SK-N-DZ (cell line): ENCODE measurements at regions not wholly inside any gene's neighbourhood (a gene's known extent, or its start where the extent isn't known, plus 50 kb on each side); places are given as distances from the start of the nearest gene placed in this dataset.
A peak's percentile ranks its signal among the peaks of the same experiment; 100 is the strongest.

Source experiments
- DNase-seq: peaks from one replicate; pipeline ENCODE4 v3.0.0-alpha.2; 2015; ENCODE audit warnings: low spot score

DNA sequence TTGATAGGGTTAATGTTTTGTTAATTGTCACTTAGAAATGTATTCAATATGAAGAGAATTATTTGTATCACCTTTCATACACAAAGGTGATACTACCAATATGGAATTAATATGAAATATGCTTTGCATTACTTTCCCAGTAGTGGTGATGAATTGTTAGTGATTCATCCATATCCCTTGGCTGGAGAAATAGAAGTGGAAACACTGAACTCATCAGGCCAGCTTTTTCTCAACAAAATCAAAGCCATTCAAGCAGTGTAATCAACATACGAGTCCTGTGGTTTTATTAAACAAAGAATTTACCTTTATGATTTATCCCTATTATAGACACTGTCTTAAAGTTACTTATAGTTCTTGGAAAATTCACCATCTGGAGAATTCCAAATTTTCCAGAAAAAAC lies 264.0 kb upstream of the MEF2C start:
- no peak for DNase-seq

DNA sequence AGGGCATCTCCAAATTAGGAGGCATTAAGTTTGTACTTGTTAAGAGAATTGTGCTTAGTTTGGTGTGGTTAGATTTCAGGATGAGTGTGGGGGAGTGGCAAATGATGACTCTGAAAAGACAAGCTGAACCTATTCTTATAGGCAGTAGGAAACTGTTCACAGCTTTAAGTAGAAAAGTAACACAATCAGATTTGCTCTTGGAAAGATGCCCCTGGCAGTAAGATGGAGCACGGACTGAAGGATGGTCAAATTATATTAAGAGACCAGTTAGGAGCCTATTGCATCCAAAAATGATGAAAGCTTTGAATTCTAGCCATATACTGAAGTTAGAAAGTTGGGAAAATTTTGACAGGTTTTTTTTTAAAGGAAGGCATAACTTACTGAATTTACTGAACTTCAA lies 254.2 kb upstream of the MEF2C start:
- no peak for DNase-seq

DNA sequence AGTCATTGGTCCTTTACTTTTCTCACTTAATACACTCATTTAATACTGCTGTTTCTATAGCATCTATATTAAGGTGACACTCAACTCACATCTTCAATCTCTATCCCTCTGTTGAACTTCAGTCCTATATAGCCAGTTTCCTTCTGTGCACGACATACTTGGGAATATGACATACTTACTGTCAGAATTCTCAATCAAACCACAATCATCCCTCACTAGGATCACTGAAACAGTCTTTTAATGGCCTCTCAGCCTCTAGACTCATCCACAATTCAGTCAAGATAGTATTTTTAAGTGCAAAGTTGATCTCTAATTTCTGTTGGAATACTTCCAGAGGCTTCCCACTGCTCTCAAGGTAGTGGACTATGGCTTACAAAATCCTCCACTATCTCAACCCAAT lies 251.0 kb upstream of the MEF2C start:
- DNase-seq = no peak

DNA sequence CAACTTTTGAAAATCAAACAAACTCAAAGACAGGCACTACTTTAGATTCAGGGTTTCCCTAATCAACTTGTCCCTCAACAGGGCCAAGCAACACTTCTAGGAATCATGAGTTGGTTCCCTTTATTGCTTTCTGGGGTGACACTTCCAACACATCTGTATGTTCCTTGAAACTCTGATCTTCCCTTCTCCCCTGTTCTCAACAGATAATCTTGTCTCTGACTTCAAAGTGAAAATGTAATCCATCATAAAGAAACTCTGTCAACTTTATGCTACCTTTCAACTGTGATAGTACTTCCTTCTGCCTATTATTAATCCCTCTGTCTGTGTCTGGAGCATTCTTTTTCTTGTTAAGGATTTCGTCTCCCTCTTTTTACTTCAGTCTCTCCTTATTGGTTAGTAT lies 250.1 kb upstream of the MEF2C start:
- DNase-seq = no peak

DNA sequence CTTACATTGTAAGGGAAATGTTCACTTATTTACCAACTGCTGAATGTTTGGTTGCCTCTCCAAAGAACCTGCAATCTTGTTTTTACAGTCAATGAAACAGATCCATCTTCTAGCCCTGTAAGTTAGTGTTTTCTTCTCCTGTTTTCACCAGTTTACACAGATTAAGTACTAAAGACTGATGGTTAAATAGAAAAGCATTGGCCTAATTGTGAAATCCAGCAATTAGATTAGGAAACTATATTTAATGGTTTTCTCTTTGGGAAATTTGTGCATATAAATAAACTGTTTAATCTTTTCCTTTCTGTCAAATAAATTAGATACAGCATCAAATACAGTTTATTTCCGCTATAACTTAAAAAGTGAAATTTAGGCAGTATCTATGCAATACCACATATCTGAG lies 247.9 kb upstream of the MEF2C start:
- DNase-seq = no peak

DNA sequence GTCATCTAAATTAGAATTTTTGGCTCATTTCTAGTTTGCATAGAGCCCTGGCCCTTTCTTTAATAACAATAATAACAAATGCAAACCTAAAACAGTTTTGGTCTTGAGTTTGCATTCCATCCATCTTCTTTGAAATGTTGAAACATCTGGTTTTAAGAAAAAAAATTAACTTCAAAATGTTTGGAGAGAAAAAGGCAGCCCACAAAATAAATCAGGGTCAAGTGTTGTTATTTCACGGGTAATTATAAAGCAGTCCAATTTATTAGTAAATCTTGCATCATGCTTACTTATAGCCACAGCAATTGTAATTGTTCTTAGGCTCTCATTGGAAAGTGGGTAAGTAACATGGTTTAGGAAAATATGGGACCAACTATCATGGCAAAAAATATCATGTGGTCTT lies 247.0 kb upstream of the MEF2C start:
- DNase-seq = no peak

DNA sequence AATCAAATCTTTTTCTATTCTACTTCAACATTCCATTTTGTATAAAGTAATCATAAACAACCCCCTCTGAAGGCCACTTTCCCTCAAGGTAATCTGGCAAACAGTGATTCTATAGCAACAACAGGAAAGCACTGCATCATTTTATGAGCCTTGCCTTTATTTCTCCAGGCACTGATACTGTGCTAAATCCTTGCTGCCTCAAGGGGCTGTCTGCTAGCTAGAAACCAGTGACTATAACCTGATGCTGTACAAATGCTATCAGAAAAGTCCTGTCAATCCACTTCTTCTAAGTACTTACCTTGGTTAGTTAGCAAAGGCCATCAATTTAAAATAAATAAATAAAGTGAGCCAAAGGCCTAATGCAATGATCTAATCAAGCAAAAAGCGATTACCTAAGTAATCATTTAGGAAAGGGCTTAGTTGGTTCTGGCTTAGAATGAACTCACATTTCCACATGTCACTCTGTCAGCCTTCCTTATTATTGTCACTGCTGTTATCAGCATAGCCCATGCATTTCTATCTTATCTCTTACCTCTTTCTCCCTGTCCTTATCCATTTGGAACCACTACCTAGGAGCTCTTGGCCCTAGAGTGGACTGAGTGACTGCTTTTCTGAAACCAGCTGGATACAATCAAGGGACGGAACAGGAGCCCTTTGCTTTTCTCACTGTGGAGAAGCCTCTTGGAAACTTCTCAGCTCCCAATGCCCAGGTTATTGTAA lies 246.1 kb upstream of the MEF2C start:
- DNase-seq = peak; percentile 82

DNA sequence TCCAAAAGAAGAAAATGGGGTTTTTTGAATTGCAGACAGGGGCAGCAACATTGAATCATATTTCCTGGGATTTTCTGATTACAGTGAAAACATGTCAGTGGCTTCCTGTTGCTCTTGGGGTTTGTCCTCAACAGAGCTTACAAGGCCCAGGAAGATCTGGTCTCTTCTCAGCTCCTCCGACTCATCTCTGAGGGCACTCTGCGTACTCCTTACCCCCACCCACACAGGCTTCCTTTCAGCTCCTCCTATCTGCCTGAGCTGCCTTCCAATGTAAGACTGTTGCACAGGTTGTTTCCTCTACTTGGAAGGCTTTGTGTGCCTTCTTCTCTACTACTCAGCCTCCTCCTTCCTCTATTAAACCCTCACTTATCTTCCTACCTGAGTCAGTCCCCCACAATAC lies 245.1 kb upstream of the MEF2C start:
- no peak for DNase-seq

DNA sequence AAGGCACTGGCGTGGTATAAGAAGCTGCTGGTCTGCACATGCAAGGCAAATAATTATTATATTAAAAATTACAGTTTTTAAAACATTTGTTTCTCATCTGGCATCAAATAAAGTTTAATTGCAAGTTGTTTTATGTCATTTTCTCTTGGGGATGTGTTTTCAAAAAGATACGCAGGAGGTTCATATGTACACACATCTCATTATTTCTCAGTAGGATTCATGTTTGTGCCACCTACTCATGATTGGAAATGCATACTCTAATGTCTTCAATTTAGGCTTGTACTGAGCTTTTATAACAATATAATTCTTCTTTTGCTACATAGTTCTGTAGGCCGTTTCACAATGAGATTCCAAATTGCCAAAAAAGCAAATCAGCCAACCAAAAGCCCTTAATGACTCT lies 244.2 kb upstream of the MEF2C start:
- no peak for DNase-seq

DNA sequence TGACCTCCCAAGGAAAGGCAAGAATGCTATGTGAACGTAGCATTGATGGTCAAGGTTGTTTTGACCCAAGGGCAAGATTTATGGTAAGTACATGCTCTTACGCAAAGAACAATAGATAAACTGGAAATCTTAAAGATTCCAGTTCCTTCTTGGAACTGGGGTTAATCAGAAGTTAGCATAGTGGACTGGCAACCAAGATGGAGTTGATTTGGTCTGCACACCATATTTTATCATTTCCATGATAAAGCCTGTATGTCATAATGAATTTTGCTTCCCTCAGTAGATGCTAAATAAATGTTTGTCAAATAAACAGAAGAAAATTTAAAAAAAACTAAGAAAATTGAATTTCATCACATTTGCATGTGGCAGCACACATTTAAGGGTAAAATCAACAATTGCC lies 242.4 kb upstream of the MEF2C start:
- DNase-seq = no peak

DNA sequence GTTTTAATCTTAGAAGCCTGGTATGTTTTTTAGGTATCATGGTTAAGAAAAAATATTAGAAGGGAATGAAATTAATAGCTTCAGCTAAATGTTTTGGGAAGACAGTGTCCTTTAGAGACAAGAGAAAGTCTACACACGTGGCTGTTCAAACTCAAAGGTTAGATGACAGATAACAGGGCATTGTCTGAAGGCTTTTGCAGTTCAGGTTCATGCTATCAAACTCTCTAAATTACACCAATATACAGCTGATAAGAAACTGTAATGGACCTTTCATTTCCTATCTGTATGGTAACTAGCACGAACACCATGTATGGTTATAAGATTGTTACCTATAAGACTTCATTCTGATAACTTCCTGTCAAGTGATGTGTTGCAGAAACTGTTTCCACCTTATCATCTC lies 240.6 kb upstream of the MEF2C start:
- peak; percentile 74 for DNase-seq

DNA sequence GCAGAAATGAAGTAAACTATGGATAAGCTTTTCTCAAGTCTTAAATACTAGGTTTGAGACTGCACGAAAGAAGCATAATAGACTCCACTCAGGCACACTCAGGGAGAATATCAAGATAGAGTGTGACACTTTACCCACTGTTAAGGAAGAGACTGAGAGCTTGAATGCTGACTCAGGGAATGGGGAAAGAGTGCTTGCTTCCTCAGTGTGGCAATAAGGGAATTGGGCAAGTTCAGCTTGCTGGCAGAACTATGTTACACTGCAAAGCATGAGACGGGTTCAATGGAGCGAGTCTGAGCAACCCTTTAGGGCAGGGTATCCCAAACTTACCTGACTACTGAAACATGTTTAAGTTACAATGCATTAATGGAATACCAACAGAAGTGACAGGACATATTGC lies 237.7 kb upstream of the MEF2C start:
- no peak for DNase-seq

DNA sequence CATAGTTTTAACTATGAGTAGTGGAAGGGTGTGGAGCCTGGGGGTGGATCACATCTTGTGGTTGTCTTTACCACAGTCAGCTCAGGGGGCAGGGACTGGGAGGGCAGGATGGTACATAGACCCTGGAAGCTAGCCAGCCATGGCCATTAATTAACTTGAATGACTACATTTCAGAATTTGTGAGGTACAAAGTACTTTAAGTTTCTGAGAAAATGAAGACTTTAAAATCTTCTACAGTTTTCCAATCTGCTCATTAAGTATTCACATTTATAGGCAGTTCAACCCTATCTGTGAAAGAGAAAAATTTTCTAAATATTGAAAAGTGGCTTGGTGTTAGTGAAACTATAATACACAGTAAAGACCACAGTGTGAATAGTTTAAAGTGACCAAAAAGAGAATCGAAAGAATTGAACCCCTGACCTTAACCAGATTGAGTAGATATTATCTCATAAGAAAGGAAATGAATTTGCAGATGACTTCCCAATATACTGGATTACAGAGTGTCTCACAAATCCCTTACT lies 234.2 kb upstream of the MEF2C start:
- DNase-seq = no peak

DNA sequence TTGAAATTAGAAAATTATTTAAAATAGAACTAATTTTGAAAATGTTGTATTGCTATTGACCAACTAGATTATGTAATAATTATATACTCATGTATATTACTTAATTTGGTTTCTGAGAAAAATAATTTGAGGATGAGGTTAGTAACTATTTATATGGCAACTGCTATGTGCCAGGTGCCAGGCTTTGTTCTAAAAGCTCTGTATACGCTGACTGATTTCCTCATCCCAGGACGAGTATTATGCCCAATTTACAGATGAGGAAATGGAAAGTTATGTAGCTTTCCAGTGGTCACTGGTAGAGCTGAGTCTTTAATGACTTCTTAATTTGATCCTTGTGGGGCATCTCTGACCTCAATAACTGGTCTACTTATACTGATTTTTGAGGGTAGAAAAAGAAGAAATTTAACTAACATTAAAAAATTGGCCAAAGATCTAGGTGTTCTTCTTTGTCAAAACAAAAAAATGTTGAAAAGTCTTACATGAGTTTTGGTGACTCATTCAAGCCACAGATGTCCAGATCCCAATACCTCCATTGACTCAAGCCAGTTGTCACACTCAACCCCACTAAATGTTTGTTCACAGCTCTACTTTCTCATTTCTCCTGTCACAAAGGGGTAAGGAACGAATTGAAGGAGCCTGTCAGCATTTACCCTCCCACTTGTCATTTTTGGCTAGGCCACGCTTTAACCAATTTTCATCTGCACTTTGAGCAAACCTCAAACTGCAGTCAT lies 228.1 kb upstream of the MEF2C start:
- no peak for DNase-seq

DNA sequence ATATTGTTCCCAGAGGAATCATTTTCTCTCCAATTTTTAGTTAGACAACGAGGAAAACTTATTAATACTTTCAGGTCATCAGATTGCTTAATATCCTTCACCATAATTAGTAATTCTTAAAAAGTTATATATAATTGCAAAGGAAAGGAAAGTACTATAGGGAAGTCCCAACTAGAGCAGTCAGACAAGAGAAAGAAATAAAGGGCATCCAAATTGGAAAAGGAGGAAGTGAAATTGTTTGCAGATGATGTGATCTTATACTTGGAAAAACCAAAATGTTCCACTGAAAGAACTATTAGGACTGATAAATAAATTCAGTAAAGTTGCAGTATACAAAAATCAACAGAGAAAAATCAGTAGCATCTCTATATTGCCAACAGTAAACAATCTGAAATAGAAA lies 223.5 kb upstream of the MEF2C start:
- no peak for DNase-seq

DNA sequence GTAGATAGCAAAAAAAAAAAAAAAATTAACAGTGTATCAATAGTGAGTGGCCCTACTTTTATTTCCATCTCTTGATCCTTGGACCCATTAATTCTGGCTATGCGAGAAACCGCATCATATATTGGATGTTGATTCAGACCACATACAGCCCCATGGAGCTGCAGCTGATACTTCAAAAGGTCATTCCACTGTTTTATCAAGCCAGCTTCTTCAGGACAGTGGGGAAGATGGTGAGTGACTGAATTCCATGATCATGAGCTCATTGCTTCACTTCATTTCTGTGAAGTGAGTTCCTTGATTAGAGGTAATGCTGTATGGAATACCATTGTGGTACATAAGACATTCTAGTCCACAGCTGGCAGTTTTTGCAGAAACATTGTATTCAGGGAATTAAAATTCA lies 222.9 kb upstream of the MEF2C start:
- DNase-seq = no peak

DNA sequence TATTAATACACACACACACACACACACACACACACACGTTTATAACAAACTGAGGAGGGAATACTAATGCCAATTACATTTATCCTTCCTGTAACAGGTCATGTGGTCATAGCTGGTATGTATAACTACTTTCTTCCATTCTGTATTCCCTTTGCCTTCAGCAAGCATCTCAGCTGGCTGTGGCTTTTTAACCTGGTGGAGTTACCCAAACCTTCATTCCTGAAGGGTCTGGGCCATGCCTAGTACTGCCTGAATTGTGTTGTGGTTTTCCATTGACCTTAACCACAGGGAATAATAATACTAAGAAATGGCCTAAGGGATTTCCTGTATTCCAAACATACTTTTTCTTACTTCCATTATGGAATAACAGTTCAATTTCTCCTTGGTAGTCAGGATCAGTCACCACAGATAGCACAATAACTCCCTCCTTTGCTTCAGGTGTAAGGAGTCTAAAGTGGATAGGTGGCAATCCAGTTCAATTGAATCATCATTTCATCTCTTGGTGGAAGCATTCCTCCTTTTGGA lies 222.2 kb upstream of the MEF2C start:
- DNase-seq = no peak

DNA sequence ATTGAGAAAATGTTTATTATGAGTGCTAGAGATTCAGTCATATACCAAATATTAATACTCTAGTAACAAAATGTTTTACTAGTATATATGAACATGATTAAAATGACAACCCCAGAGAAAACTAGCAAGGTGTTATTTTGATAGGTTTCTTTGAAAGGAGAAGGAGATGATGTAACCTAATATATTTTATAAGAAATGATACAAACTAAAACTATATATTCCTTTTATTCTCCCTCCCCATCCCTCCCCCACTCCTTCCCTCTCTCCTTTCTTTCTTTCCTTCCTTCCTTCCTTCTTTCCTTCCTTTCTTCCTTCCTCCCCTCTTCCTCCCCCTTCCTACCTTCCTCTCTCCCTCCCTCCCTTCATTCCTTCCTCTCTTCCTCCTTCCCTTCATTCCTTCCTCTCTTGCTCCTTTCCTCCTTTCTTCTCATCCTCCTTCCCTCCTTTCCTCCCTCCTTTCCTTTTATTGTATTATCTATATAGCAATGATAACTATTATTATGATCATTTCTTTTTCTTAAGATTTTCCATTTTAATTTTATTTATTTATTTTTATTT lies 215.3 kb upstream of the MEF2C start:
- DNase-seq = no peak

DNA sequence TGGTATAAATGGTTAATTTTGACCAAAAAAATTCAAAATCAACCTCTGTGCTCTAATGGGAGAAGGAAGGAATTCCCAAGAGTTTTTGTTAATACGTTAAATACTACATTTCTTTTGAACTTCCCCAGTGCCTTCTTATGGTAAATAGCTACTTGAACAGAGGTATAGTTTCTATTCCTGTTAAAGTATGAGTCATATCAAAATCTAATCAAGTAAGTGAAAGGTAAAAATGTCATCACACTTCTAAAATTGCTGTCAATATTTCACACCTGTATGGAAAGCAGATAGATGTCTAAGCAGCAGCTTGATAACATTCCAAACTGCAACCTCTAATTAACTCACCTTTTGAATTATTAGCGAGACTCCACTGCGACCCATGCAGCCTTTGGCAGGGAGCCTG lies 214.1 kb upstream of the MEF2C start:
- DNase-seq = no peak

DNA sequence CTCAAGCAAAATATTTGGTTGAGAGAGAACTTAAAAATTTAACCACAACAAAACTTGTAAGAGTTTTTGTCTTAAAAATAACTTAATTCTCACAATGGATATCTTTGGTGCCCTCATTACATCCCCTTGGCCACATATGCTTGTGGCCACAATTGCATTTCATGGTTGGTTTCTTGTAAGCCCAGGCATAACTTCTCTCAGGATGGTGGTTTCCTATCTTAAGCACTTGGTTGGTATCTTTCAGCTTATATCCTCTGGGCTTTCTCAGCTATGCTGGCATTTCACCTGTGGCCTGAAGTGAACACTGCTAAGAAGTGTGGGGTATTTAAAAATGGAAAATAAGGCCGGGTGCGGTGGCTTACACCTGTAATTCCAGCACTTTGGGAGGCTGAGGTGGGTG lies 212.4 kb upstream of the MEF2C start:
- DNase-seq = no peak

DNA sequence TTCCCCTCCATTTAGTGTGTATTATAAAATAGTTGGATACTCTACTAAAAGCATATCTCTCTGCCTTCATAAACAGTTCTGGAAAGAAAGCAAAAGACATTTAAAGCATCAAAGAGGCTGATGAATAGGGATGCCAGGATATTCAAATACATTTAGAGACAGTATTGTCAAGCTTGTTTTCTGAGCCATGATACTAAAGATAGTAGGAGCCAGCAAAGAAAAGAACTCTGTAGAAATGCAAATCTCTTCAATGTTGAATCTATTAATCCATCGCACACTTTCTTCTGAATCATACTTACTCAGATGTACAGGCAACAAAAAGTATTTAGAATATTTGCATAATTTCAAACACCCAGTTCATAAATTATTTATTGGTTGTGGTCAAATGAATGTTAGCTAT lies 207.1 kb upstream of the MEF2C start:
- DNase-seq = no peak

DNA sequence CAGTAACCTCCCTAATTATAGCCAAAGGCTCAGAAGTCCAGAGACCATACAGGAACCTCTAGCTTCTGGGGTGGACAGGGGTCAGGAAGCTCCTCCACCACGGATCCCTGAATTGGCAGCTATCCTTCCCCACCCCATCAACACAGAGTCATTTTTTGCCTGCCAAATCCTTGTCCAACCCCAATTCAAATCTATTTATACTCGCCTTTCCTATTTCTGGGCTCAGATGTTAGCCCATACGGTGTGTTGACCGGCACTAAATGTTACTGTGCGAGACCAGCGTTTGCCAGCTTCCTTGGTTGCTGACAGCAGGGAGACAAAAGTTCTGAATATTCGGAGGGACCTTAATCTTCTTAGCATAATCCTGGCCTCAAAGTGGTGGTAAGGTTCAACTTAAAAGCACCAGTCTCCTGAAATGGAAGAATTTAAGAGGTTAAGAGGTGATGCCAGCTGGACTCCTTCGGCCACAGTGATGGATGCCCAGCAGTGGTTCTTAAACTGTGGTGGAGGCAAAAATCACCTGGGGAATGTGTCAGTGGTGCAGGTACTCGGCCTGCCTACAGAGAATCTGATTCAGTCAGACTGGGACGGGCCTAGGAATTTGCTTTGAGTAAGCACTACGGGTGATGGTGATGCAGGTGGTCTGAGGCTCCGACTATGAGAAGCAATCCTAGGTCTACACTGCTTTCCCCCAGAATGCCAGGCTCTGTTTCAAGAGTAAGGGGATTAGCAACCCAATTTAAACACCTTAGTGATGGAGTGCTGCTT lies 204.8 kb upstream of the MEF2C start:
- no peak for DNase-seq
